ENCODE measurements at regions not wholly inside any gene's neighbourhood (a gene's known extent, or its start where the extent isn't known, plus 50 kb on each side); places are given as distances from the start of the nearest gene placed in this dataset.
"Not testable (repeated sequence)": the region's sequence is repeated elsewhere in the genome, so short reads cannot be mapped to it uniquely, and the experiment has no call there.

- TF ChIP-seq, protein P1, sequence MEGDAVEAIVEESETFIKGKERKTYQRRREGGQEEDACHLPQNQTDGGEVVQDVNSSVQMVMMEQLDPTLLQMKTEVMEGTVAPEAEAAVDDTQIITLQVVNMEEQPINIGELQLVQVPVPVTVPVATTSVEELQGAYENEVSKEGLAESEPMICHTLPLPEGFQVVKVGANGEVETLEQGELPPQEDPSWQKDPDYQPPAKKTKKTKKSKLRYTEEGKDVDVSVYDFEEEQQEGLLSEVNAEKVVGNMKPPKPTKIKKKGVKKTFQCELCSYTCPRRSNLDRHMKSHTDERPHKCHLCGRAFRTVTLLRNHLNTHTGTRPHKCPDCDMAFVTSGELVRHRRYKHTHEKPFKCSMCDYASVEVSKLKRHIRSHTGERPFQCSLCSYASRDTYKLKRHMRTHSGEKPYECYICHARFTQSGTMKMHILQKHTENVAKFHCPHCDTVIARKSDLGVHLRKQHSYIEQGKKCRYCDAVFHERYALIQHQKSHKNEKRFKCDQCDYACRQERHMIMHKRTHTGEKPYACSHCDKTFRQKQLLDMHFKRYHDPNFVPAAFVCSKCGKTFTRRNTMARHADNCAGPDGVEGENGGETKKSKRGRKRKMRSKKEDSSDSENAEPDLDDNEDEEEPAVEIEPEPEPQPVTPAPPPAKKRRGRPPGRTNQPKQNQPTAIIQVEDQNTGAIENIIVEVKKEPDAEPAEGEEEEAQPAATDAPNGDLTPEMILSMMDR (IDR thresholded peaks at IDR 0.05) = no peak
- H3K36me3 Mint-ChIP-seq (ENCODE audit: low read depth) = no peaks in the 10 kb centered on the region
- H3K27ac Mint-ChIP-seq = peak overlapping the region; percentile 88
- DNase-seq = no peak
- H3K4me1 Mint-ChIP-seq = peaks cover 55% of the 10 kb centered on the region
- no peaks in the 10 kb centered on the region for H3K9me3 Mint-ChIP-seq
- H3K4me3 Mint-ChIP-seq = peak overlapping the region; percentile 48
- peaks cover 5% of the 10 kb centered on the region for H3K27me3 Mint-ChIP-seq (ENCODE audit: low read depth, poor library complexity)
Measured at GRCh38 chr4:102405821-102406401, 60.6 kb upstream of the SLC39A8 start.

- DNase-seq; H3K36me3 Mint-ChIP-seq (ENCODE audit: low read depth); H3K27ac Mint-ChIP-seq; H3K9me3 Mint-ChIP-seq; H3K27me3 Mint-ChIP-seq (ENCODE audit: low read depth, poor library complexity); H3K4me3 Mint-ChIP-seq: not testable (repeated sequence)
- peaks cover 23% of the 10 kb centered on the region for H3K4me1 Mint-ChIP-seq
Measured at GRCh38 chr4:102410884-102411283, 65.6 kb upstream of the SLC39A8 start.

DNA sequence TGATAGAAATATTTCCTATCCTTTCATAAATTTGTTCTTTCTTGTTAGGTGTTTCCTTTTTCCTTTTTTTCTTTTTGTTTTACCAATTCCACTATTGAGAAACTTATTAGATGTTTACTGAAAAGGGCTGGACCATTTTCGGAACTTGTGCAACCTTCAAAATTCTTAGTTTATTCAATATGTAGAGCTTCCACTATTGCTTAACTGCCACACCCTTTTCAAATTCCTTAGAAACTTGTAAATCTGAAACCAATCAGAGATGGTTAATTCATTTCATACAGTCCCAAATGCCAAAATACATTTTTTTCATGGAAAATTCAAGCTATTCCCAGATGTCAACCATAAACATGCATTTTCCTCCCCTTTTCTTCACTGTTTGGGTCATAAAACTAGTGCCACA, 66.1 kb upstream of the SLC39A8 start:
- Mint-ChIP-seq H3K4me1 (peaks cover 18% of the 10 kb centered on the region), H3K27ac (no peak overlapping the region), H3K36me3 (ENCODE audit: low read depth) (no peaks in the 10 kb centered on the region), H3K9me3 (no peaks in the 10 kb centered on the region), H3K27me3 (ENCODE audit: low read depth, poor library complexity) (no peaks in the 10 kb centered on the region), H3K4me3 (no peak overlapping the region)
- DNase-seq = no peak
- TF ChIP-seq, protein P1 (IDR thresholded peaks at IDR 0.05) = no peak

- no peak for DNase-seq
- TF ChIP-seq, protein P1 (IDR thresholded peaks at IDR 0.05) = no peak
- Mint-ChIP-seq H3K9me3 (peaks cover 11% of the 10 kb centered on the region), H3K4me1 (peaks cover 5% of the 10 kb centered on the region), H3K36me3 (ENCODE audit: low read depth) (no peaks in the 10 kb centered on the region), H3K27ac (no peak overlapping the region), H3K4me3 (no peak overlapping the region), H3K27me3 (ENCODE audit: low read depth, poor library complexity) (no peaks in the 10 kb centered on the region)
Measured at GRCh38 chr4:102416765-102417164, 71.5 kb upstream of the SLC39A8 start.

DNA sequence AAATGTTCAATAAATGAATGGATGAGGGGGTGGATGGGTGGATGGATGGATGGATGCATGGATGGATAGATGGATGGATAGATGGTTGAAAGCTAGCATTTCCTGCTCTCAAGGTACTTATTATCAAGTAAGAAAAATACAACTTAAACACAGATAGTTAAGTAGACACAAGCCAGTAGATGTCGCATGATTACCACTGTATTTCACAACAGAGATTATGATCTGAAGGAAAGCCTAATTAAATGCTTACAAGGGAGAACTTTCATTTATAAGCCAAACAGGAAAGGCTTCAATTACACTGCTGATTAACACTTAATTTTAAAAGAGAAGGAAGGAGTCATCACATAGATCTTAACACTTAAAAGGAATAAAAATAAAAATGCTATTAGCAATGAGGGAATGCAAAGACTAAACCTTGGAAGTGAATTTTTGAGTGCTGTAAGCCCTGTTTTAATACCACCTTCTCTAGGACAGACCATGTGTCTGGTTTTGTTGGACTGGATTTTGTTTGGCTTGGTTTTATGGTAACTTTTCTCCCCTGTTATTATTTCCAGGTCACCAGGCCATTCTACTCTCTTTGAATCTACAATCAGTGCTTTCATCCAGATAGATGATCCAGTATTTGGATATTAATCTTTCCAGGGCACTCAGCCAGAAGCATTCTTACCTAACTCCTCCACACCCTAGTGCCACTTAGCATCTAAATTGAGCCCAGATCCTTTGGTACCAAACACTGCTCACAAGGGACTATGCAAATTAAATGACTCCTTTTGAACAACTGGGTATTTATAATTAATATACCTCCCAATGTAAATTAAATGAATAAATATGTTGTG, 75.5 kb upstream of the SLC39A8 start:
- TF ChIP-seq, protein P1 (IDR thresholded peaks at IDR 0.05) = no peak
- Mint-ChIP-seq H3K27me3 (ENCODE audit: low read depth, poor library complexity) (peaks cover 4% of the 10 kb centered on the region), H3K9me3 (peaks cover 33% of the 10 kb centered on the region), H3K4me3 (no peak overlapping the region), H3K27ac (peak overlapping the region; percentile 43), H3K36me3 (ENCODE audit: low read depth) (peaks cover 22% of the 10 kb centered on the region), H3K4me1 (no peaks in the 10 kb centered on the region)
- DNase-seq = no peak

DNA sequence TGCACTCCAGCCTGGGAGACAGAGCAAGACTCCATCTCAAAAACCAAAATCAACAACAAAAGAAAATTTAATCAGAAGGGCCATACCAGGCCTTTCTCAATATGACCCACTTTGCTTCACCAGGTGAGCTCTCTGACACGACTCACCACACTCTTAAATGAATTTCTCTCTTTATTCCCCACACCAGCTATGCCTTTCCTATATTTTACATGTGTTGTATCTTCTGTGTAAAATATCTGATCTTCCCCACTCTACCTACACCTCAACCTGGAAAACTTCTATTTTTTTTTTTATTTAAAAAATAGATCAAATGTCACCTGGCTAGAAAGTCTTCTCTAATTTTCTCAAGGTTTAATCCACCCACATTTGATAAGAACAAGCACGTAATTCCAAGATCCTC, 77.6 kb upstream of the SLC39A8 start:
- H3K27me3 Mint-ChIP-seq (ENCODE audit: low read depth, poor library complexity) = peaks cover 4% of the 10 kb centered on the region
- H3K9me3 Mint-ChIP-seq = peaks cover 33% of the 10 kb centered on the region
- no peak for DNase-seq
- no peak overlapping the region for H3K4me3 Mint-ChIP-seq
- H3K27ac Mint-ChIP-seq = no peak overlapping the region
- TF ChIP-seq, protein P1 (IDR thresholded peaks at IDR 0.05) = no peak
- H3K4me1 Mint-ChIP-seq = peaks cover 11% of the 10 kb centered on the region
- peaks cover 22% of the 10 kb centered on the region for H3K36me3 Mint-ChIP-seq (ENCODE audit: low read depth)
